Adrenal gland (tissue), 9 donors: ENCODE measurements at regions not wholly inside any gene's neighbourhood (a gene's known extent, or its start where the extent isn't known, plus 50 kb on each side); places are given as distances from the start of the nearest gene placed in this dataset.

Source experiments
- DNase-seq, 7 donors: peaks; one replicate each; pipeline ENCODE4 v3.0.0-alpha.2; 2019 to 2020
- H3K27ac ChIP-seq, 5 donors: fragments of 200-600 bp; sonication (generic) in 4 of 5; 1 replicate in 3 of 5; 2 replicates in 2 of 5; pipeline versions ENCODE4 v1.5.1 to v1.8.0; 2016 to 2020; ENCODE audit warnings: mild to moderate bottlenecking in 1 of 5
- H3K27me3 ChIP-seq: fragments of 200-600 bp; 2 replicates; pipeline ENCODE4 v1.8.0; 2021
- H3K36me3 ChIP-seq, 2 donors: fragments of 200-600 bp; replicated peaks in 1 of 2; 1 replicate in 1 of 2; 2 replicates in 1 of 2; pipeline versions ENCODE4 v1.5.1 to v1.8.0; 2018 to 2022
- H3K4me1 ChIP-seq, 2 donors: fragments of 200-600 bp; replicated peaks in 1 of 2; 1 replicate in 1 of 2; 2 replicates in 1 of 2; pipeline versions ENCODE4 v1.5.1 to v1.8.0; 2018 to 2021
- H3K4me3 ChIP-seq, 4 donors: fragments of 200-600 bp; sonication (generic) in 3 of 4; one replicate each; pipeline ENCODE4 v1.5.1; 2016 to 2018
- H3K9me3 ChIP-seq, 3 donors: fragments of 200-600 bp; sonication (generic) in 1 of 3; replicated peaks in 1 of 3; 1 replicate in 2 of 3; 2 replicates in 1 of 3; pipeline versions ENCODE4 v1.5.1 to v1.8.0; 2016 to 2021
- CTCF ChIP-seq, 6 experiments: fragments of 450-650 bp in 4 of 6; fragments of 200-600 bp in 2 of 6; sonication (generic) in 1 of 6; IDR thresholded peaks; 1 replicate in 5 of 6; 2 replicates in 1 of 6; pipeline versions ENCODE4 v1.5.1 to v1.8.0; 2016 to 2021; ENCODE audit warnings: antibody characterized with exemption in 6 of 6, mild to moderate bottlenecking in 2 of 6, moderate library complexity in 1 of 6
- POLR2A ChIP-seq, 2 donors: fragments of 450-650 bp; IDR thresholded peaks; one replicate each; pipeline ENCODE4 v1.6.1; 2017; ENCODE audit warnings: antibody characterized with exemption in 2 of 2, mild to moderate bottlenecking in 2 of 2, moderate library complexity in 1 of 2
- WGBS, 4 donors: extraction: QIAGEN DNeasy Blood & Tissue Kit in 2 of 4; methylation state at CpG; one replicate each; pipeline versions ENCODE4 v1.1.5 to v1.1.7; 2013 to 2017; 5-methylcytosine and 5-hydroxymethylcytosine counted together
- intact Hi-C, 2 donors: fragments of 100-400 bp; cut with DNase I; formaldehyde crosslinking; loops; one replicate each; pipeline versions ENCODE4 v1.14.1 to v1.15.0; 2022 to 2023
- donor health status: healthy with polysubstance abuse.
- donor health status: Bipolar disorder and iron deficiency.
- donor health status: DM: yes; HTN: yes; CAD: no.
- donor health status: DM: no; HTN: no; CAD: no.
- donor health status: DM: no; HTN: no; CAD: no.

- intact Hi-C loops: no loop called here
- no peaks in the 10 kb centered on the region for H3K27me3 ChIP-seq
These were observed 86.7 kb downstream of the KLF6 start for GRCh38 chr10:3698312-3698711.

DNA sequence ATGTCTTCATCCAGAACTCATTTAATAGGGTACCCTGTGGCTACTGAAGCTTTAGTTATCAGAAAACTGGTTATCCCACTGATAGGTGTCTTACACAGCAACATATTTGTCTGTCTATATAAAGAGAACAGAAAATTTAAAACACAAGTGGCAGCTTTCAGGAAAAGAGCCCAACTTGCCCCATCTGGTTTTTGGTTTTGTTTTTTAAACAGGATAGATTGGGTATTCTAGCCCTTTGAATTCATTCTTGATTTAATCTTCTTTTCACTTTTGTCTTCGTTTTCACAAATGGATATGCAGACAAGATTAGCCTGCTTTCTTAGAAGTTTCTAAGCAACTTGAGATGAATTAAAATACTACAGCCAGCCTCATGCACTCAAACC lies 91.3 kb downstream of the KLF6 start:
- Histone ChIP-seq H3K27ac (no peak overlapping the region), H3K27me3 (no peaks in the 10 kb centered on the region), H3K4me3 (no peak overlapping the region), H3K9me3 (no peaks in the 10 kb centered on the region), H3K36me3 (no peaks in the 10 kb centered on the region), H3K4me1 (peaks cover 0 to 12% of the 10 kb centered on the region in 2 donors)
- intact Hi-C loops: no loop called here
- TF ChIP-seq CTCF (IDR thresholded peaks at IDR 0.05): no peak
- TF ChIP-seq POLR2A (IDR thresholded peaks at IDR 0.05): no peak
- no peak for DNase-seq
- 79 to 86% (median 80%) methylated on average over 1 of the region's 1 CpG for WGBS, 4 donors

More at GRCh38 chr10:3698312-3698711, 86.7 kb downstream of the KLF6 start:
- DNase-seq: no peak
- H3K27ac ChIP-seq: no peak overlapping the region
- WGBS, 4 donors: 83 to 100% (median 93%) methylated on average over 1 of the region's 1 CpG
- no peaks in the 10 kb centered on the region for H3K36me3 ChIP-seq
- no peaks in the 10 kb centered on the region for H3K4me1 ChIP-seq
- H3K9me3 ChIP-seq: no peaks in the 10 kb centered on the region
- TF ChIP-seq POLR2A (IDR thresholded peaks at IDR 0.05): no peak
- no peak for TF ChIP-seq CTCF (IDR thresholded peaks at IDR 0.05)
- H3K4me3 ChIP-seq: no peak overlapping the region

- TF ChIP-seq POLR2A (IDR thresholded peaks at IDR 0.05): no peak
- TF ChIP-seq CTCF (IDR thresholded peaks at IDR 0.05): no peak
- no peak for DNase-seq
- H3K27ac ChIP-seq: no peak overlapping the region
These were observed 91.8 kb downstream of the KLF6 start for GRCh38 chr10:3693022-3693697.

GRCh38 chr10:3692387-3692999 lies 92.5 kb downstream of the KLF6 start:
- no peak overlapping the region for H3K4me3 ChIP-seq
- DNase-seq: peak in 4 of 7 donors; percentile 28 to 43 (median 38)
- H3K27me3 ChIP-seq: no peaks in the 10 kb centered on the region
- 25 to 32% (median 26%) methylated on average over 7 of the region's 7 CpGs for WGBS, 4 donors
- TF ChIP-seq POLR2A (IDR thresholded peaks at IDR 0.05) (no peak), CTCF (IDR thresholded peaks at IDR 0.05) (no peak)
- intact Hi-C loops: no loop called here
- no peaks in the 10 kb centered on the region for H3K36me3 ChIP-seq
- no peak overlapping the region for H3K27ac ChIP-seq
- H3K4me1 ChIP-seq: peaks cover 0 to 12% of the 10 kb centered on the region in 2 donors
- no peaks in the 10 kb centered on the region for H3K9me3 ChIP-seq

More at GRCh38 chr10:3693022-3693697, 91.8 kb downstream of the KLF6 start:
- intact Hi-C loops: no loop called here
- Histone ChIP-seq H3K4me3 (no peak overlapping the region), H3K36me3 (no peaks in the 10 kb centered on the region), H3K9me3 (no peaks in the 10 kb centered on the region), H3K27me3 (no peaks in the 10 kb centered on the region), H3K4me1 (peaks cover 0 to 12% of the 10 kb centered on the region in 2 donors)
- 77 to 96% (median 94%) methylated on average over 6 to 11 of the region's 11 CpGs for whole genome bisulfite sequencing, 4 donors
